ENCODE measurements at regions not wholly inside any gene's neighbourhood (a gene's known extent, or its start where the extent isn't known, plus 50 kb on each side); places are given as distances from the start of the nearest gene placed in this dataset.

GRCh38 chrX:95029571-95029970, 1355.6 kb downstream of the FAM133A start:
- Histone ChIP-seq H3K9me3 (replicated peaks) (no peaks in the 10 kb centered on the region), H3K27ac (no peak overlapping the region), H3K27me3 (replicated peaks) (no peaks in the 10 kb centered on the region), H3K4me3 (no peak overlapping the region), H3K36me3 (no peaks in the 10 kb centered on the region), H3K4me1 (replicated peaks) (no peaks in the 10 kb centered on the region)
- DNase-seq (ENCODE audit: low read depth in 1 of 2, low spot score in 2 of 2) = no peak

DNA sequence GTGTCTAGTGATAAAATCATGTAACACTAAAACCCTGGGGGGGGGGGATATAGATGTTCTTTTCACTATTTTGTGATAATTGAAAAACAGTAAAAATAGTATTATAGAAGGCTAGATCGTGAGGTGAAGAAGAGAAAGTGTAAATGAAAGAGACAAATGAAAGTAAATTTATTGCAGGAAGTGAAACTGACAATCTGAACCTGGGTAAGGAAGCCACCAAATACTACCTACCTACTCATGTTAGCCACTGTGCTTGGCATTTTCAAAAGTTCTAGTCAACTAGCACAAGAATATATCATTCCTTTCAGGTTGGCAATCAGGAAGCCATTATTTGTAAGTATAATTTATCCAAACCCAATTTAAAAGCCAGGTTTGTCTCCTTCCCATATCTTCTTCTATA, 1366.1 kb downstream of the FAM133A start:
- no peak for DNase-seq (ENCODE audit: low read depth in 1 of 2, low spot score in 2 of 2)
- Histone ChIP-seq H3K4me3 (no peak overlapping the region), H3K9me3 (replicated peaks) (no peaks in the 10 kb centered on the region), H3K27me3 (replicated peaks) (no peaks in the 10 kb centered on the region), H3K36me3 (no peaks in the 10 kb centered on the region), H3K27ac (no peak overlapping the region), H3K4me1 (replicated peaks) (no peaks in the 10 kb centered on the region)

DNA sequence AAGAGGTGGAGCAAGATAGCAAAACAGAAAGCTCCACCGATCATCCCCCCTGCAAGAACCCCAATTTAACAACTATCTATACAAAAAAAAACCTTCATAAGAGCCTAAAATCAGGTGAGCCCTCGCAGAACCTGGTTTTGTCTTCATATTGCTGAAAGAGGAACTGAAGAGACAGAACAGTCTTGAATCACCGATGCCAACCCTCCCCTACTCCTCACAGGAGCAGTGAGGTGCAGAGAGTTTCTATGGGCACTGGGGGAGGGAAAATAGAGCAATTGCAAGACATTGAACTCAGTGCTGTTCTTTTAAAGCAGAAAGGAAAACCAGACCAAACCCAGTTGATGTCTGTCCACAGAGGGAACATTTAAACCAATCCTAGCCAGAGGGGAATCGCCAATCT, 1370.3 kb downstream of the FAM133A start:
- H3K27me3 ChIP-seq (replicated peaks) = no peaks in the 10 kb centered on the region
- no peaks in the 10 kb centered on the region for H3K36me3 ChIP-seq
- H3K4me1 ChIP-seq (replicated peaks) = no peaks in the 10 kb centered on the region
- H3K9me3 ChIP-seq (replicated peaks) = no peaks in the 10 kb centered on the region
- no peak overlapping the region for H3K4me3 ChIP-seq
- no peak for DNase-seq (ENCODE audit: low read depth in 1 of 2, low spot score in 2 of 2)
- H3K27ac ChIP-seq = no peak overlapping the region

DNA sequence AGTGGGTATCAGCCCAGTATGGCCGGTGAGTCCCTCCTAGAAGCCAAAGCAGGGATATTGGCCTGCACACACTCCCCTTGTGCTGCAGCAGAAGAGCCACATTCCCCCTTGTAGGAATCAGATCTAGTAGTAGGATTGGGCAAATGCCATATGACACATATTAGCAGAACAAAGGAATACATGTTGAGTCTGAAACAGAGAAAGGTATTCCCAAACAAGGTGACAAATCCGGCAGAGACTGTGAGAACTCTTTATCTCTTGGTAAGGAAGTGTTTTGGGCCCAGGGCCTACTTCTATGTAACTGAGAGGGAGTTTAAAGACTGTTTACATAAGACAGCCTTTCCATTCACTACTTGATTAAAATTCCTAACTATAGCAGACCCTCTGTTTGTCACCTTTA, 1382.0 kb downstream of the FAM133A start:
- DNase-seq (ENCODE audit: low read depth in 1 of 2, low spot score in 2 of 2) = no peak
- Histone ChIP-seq H3K4me1 (replicated peaks) (peaks cover 5% of the 10 kb centered on the region), H3K36me3 (no peaks in the 10 kb centered on the region), H3K27me3 (replicated peaks) (no peaks in the 10 kb centered on the region), H3K27ac (no peak overlapping the region), H3K9me3 (replicated peaks) (no peaks in the 10 kb centered on the region), H3K4me3 (no peak overlapping the region)

DNA sequence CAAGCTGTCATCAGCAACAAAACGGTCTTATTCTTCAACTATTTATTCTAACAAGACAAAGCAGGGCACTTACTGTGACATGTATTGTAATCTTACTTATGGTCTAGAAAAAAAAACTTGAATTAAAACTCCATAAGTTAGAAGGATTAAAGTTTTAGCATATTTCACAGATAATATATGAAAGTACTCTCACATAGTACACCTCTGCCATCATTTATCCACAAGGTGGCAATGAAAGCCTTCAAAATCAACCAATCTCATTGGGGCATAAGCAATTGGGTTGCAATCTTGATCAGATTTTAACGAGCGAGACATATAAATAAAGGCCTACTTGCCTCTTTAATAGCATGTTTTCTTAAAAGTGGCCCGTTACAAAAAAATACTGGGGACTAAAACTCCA, 1382.9 kb downstream of the FAM133A start:
- Histone ChIP-seq H3K4me1 (replicated peaks) (peaks cover 5% of the 10 kb centered on the region), H3K27me3 (replicated peaks) (no peaks in the 10 kb centered on the region), H3K36me3 (no peaks in the 10 kb centered on the region), H3K27ac (no peak overlapping the region), H3K4me3 (no peak overlapping the region), H3K9me3 (replicated peaks) (no peaks in the 10 kb centered on the region)
- DNase-seq (ENCODE audit: low read depth in 1 of 2, low spot score in 2 of 2) = no peak

DNA sequence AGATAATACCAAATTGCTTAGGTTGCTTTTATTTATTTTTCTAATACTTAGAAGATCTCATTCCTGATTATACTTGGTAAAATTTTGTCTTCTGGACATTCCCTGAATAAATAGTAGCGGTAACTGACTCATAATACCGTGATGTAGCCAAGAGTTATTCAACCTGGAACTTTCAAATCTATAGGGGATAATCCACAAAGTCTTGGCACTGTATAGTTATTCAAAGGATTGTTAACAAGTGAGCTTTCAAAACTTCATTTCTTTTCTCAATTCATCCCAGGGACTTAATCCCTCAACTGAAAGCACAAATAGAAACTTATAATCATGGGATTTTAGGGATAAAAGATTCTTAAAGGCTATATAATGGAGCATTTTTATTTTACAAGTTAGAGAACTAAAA, 1383.3 kb downstream of the FAM133A start:
- no peaks in the 10 kb centered on the region for H3K27me3 ChIP-seq (replicated peaks)
- no peaks in the 10 kb centered on the region for H3K36me3 ChIP-seq
- H3K4me3 ChIP-seq = no peak overlapping the region
- DNase-seq (ENCODE audit: low read depth in 1 of 2, low spot score in 2 of 2) = peak in 1 of 2 experiments; percentile 16
- H3K9me3 ChIP-seq (replicated peaks) = no peaks in the 10 kb centered on the region
- no peak overlapping the region for H3K27ac ChIP-seq
- H3K4me1 ChIP-seq (replicated peaks) = peaks cover 5% of the 10 kb centered on the region

GRCh38 chrX:95058815-95059214, 1384.8 kb downstream of the FAM133A start:
- Histone ChIP-seq H3K27me3 (replicated peaks) (no peaks in the 10 kb centered on the region), H3K27ac (peak overlapping the region; percentile 53), H3K4me3 (no peak overlapping the region), H3K4me1 (replicated peaks) (peaks cover 5% of the 10 kb centered on the region), H3K9me3 (replicated peaks) (no peaks in the 10 kb centered on the region), H3K36me3 (no peaks in the 10 kb centered on the region)
- peak in 1 of 2 experiments; percentile 35 for DNase-seq (ENCODE audit: low read depth in 1 of 2, low spot score in 2 of 2)

- no peaks in the 10 kb centered on the region for H3K27me3 ChIP-seq (replicated peaks)
- peak in 1 of 2 experiments; percentile 14 for DNase-seq (ENCODE audit: low read depth in 1 of 2, low spot score in 2 of 2)
- no peaks in the 10 kb centered on the region for H3K36me3 ChIP-seq
- H3K4me1 ChIP-seq (replicated peaks) = peaks cover 5% of the 10 kb centered on the region
- H3K9me3 ChIP-seq (replicated peaks) = no peaks in the 10 kb centered on the region
- H3K27ac ChIP-seq = no peak overlapping the region
- no peak overlapping the region for H3K4me3 ChIP-seq
Measured at GRCh38 chrX:95059909-95060308, 1385.9 kb downstream of the FAM133A start.

DNA sequence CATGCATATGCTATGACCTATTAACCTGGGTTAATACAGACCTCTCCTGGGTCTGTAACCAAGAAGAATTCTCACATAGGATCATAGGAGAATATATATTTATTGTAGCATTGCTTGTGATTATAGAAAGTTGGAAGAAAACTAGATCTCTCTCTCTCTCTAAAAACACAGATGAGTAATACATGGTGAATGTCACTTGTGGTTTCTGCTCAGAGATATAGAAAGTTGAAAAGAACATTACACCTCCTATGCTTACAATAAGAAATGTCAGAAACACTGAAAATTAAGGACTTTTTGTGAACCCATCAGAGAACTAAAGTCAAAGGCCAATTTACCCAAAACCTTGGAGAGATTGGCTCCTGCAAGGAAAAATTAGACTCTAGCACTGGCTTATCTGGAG, 1389.5 kb downstream of the FAM133A start:
- Histone ChIP-seq H3K4me3 (no peak overlapping the region), H3K27me3 (replicated peaks) (no peaks in the 10 kb centered on the region), H3K4me1 (replicated peaks) (peaks cover 5% of the 10 kb centered on the region), H3K9me3 (replicated peaks) (no peaks in the 10 kb centered on the region), H3K36me3 (no peaks in the 10 kb centered on the region), H3K27ac (no peak overlapping the region)
- DNase-seq (ENCODE audit: low read depth in 1 of 2, low spot score in 2 of 2) = peak in 1 of 2 experiments; percentile 16

DNA sequence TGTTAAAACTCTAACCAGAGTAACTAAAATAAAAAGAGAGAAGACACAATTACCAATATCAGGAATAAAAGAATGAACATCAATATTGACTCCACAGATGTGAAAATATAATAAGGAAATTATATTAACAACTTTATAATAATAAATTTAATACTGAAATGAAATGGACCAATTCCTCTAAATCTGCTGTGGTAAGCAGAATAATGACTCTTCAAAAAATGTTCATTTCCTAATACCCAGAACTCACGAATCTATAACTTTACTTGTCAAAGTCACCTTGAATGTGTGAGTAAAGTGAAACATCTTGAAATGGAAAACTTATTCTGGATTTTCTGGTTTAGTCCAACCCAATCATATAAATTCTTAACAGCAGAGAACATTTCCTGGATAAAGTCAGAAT, 1391.1 kb downstream of the FAM133A start:
- no peaks in the 10 kb centered on the region for H3K27me3 ChIP-seq (replicated peaks)
- no peaks in the 10 kb centered on the region for H3K36me3 ChIP-seq
- no peak for DNase-seq (ENCODE audit: low read depth in 1 of 2, low spot score in 2 of 2)
- no peaks in the 10 kb centered on the region for H3K9me3 ChIP-seq (replicated peaks)
- H3K27ac ChIP-seq = no peak overlapping the region
- no peaks in the 10 kb centered on the region for H3K4me1 ChIP-seq (replicated peaks)
- H3K4me3 ChIP-seq = no peak overlapping the region

DNA sequence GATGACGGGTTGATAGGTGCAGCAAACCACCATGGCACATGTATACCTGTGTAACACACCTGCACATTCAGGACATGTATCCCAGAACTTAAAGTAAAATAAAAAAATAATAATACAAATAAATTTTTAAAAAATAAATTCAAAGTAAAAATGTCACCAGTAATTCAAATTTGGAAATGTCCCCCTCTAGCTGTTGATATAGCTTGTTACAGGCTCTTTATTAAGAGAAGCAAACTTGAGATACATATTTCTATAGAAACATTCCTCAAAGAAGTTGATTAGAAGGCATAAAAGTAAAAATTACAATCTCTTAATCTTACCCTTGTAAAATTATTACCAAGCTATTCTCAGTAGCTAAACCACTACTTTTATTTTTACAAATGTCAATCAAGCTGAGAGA, 1397.0 kb downstream of the FAM133A start:
- no peaks in the 10 kb centered on the region for H3K36me3 ChIP-seq
- no peak for DNase-seq (ENCODE audit: low read depth in 1 of 2, low spot score in 2 of 2)
- H3K4me3 ChIP-seq = no peak overlapping the region
- H3K9me3 ChIP-seq (replicated peaks) = no peaks in the 10 kb centered on the region
- no peak overlapping the region for H3K27ac ChIP-seq
- no peaks in the 10 kb centered on the region for H3K4me1 ChIP-seq (replicated peaks)
- H3K27me3 ChIP-seq (replicated peaks) = no peaks in the 10 kb centered on the region

DNA sequence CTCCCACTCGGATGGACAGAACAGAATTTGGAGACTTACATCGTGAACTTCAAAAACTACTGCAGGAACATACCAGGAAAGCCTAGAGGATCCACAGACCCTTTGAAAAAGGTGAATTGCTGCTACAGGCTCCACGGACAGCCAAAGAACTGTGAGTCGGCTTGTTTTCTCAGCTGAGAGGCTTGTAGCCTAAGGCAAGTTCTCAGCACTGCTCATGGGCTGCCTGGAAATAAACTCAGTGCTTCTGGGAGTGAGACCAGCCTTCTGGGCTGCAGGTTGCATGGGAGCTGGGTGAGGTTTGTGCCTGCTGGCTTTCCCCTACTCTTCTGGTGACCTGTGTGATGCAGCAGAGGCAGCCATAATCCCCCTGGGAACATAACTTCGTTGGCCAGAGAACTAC, 1397.6 kb downstream of the FAM133A start:
- Histone ChIP-seq H3K27me3 (replicated peaks) (no peaks in the 10 kb centered on the region), H3K27ac (no peak overlapping the region), H3K36me3 (no peaks in the 10 kb centered on the region), H3K4me1 (replicated peaks) (no peaks in the 10 kb centered on the region), H3K4me3 (no peak overlapping the region), H3K9me3 (replicated peaks) (no peaks in the 10 kb centered on the region)
- no peak for DNase-seq (ENCODE audit: low read depth in 1 of 2, low spot score in 2 of 2)

GRCh38 chrX:95076449-95076848, 1402.4 kb downstream of the FAM133A start:
- Histone ChIP-seq H3K4me1 (replicated peaks) (no peaks in the 10 kb centered on the region), H3K36me3 (no peaks in the 10 kb centered on the region), H3K4me3 (no peak overlapping the region), H3K27ac (no peak overlapping the region), H3K9me3 (replicated peaks) (no peaks in the 10 kb centered on the region), H3K27me3 (replicated peaks) (no peaks in the 10 kb centered on the region)
- DNase-seq (ENCODE audit: low read depth in 1 of 2, low spot score in 2 of 2) = peak in 1 of 2 experiments; percentile 21

- H3K4me1 ChIP-seq (replicated peaks) = no peaks in the 10 kb centered on the region
Measured at GRCh38 chrX:95101851-95102390, 1427.9 kb downstream of the FAM133A start.

GRCh38 chrX:95117556-95117955, 1443.5 kb downstream of the FAM133A start:
- Histone ChIP-seq H3K36me3 (no peaks in the 10 kb centered on the region), H3K4me1 (replicated peaks) (no peaks in the 10 kb centered on the region), H3K27me3 (replicated peaks) (no peaks in the 10 kb centered on the region), H3K27ac (no peak overlapping the region), H3K9me3 (replicated peaks) (no peaks in the 10 kb centered on the region), H3K4me3 (no peak overlapping the region)
- DNase-seq (ENCODE audit: low read depth in 1 of 2, low spot score in 2 of 2) = no peak

More at GRCh38 chrX:95101851-95102390, 1427.9 kb downstream of the FAM133A start:
- DNase-seq (ENCODE audit: low read depth in 1 of 2, low spot score in 2 of 2) = no peak
- H3K4me3 ChIP-seq = no peak overlapping the region
- H3K27ac ChIP-seq = no peak overlapping the region
- H3K27me3 ChIP-seq (replicated peaks) = no peaks in the 10 kb centered on the region
- H3K9me3 ChIP-seq (replicated peaks) = no peaks in the 10 kb centered on the region
- no peaks in the 10 kb centered on the region for H3K36me3 ChIP-seq
